H9 (cell line): ENCODE measurements at regions not wholly inside any gene's neighbourhood (a gene's known extent, or its start where the extent isn't known, plus 50 kb on each side); places are given as distances from the start of the nearest gene placed in this dataset.
"Not testable (repeated sequence)": the region's sequence is repeated elsewhere in the genome, so short reads cannot be mapped to it uniquely, and the experiment has no call there.

ENCODE experiments used
- DNase-seq: peaks from one replicate; pipeline ENCODE4 v3.0.0-alpha.2; 2017
- H2AFZ ChIP-seq: one replicate; pipeline ENCODE4 v1.6.1; 2013; ENCODE audit warnings: mild to moderate bottlenecking, low read length, control low read depth, moderate library complexity
- H2AK5ac ChIP-seq: 2 replicates; pipeline ENCODE4 v1.6.1; 2013; ENCODE audit warnings: low read length, control low read depth, mixed read lengths; ENCODE audit not compliant: insufficient read length
- H2BK120ac ChIP-seq: one replicate; pipeline ENCODE4 v1.6.1; 2013; ENCODE audit warnings: low read depth, mild to moderate bottlenecking, low read length, control low read depth, inconsistent platforms; ENCODE audit not compliant: poor library complexity, severe bottlenecking
- H2BK12ac ChIP-seq: 2 replicates; pipeline ENCODE4 v1.6.1; 2013; ENCODE audit warnings: low read length, control low read depth, mixed read lengths, low read depth; ENCODE audit not compliant: insufficient read length
- H2BK15ac ChIP-seq: 2 replicates; pipeline ENCODE4 v1.6.1; 2013; ENCODE audit warnings: low read depth, low read length, control low read depth
- H2BK20ac ChIP-seq: one replicate; pipeline ENCODE4 v1.6.1; 2013; ENCODE audit warnings: low read depth, mild to moderate bottlenecking, low read length, control low read depth, inconsistent platforms; ENCODE audit not compliant: poor library complexity, severe bottlenecking
- H2BK5ac ChIP-seq: 2 replicates; pipeline ENCODE4 v1.6.1; 2013; ENCODE audit warnings: low read length, control low read depth, mixed read lengths; ENCODE audit not compliant: insufficient read length
- H3K14ac ChIP-seq: 2 replicates; pipeline ENCODE4 v1.6.1; 2013; ENCODE audit warnings: low read length, control low read depth; ENCODE audit not compliant: insufficient read depth
- H3K18ac ChIP-seq: 2 replicates; pipeline ENCODE4 v1.6.1; 2013; ENCODE audit warnings: low read depth, mild to moderate bottlenecking, mixed read lengths, low read length, control low read depth; ENCODE audit not compliant: insufficient read length
- H3K23ac ChIP-seq: 2 replicates; pipeline ENCODE4 v1.6.1; 2013; ENCODE audit warnings: low read length, control low read depth, mixed read lengths, low read depth; ENCODE audit not compliant: insufficient read length
- H3K23me2 ChIP-seq: 2 replicates; pipeline ENCODE4 v1.6.1; 2013; ENCODE audit warnings: low read depth, mild to moderate bottlenecking, mixed read lengths, low read length, control low read depth; ENCODE audit not compliant: insufficient read length, poor library complexity, severe bottlenecking
- H3K27ac ChIP-seq: 2 replicates; pipeline ENCODE4 v1.5.1; 2013; ENCODE audit warnings: low read length, control low read depth, mixed read lengths, low read depth; ENCODE audit not compliant: insufficient read length
- H3K27me3 ChIP-seq: 2 replicates; pipeline ENCODE4 v1.6.1; 2013; ENCODE audit warnings: low read length, control low read depth, inconsistent platforms; ENCODE audit not compliant: insufficient read depth
- H3K4ac ChIP-seq: 2 replicates; pipeline ENCODE4 v1.6.1; 2013; ENCODE audit warnings: low read depth, mild to moderate bottlenecking, control low read depth, inconsistent platforms, low read length, moderate library complexity
- H3K4me1 ChIP-seq: 2 replicates; pipeline ENCODE4 v1.6.1; 2013; ENCODE audit warnings: low read length, control low read depth, inconsistent platforms; ENCODE audit not compliant: insufficient read depth
- H3K4me2 ChIP-seq: 2 replicates; pipeline ENCODE4 v1.6.1; 2013; ENCODE audit warnings: low read length, control low read depth, mixed read lengths; ENCODE audit not compliant: insufficient read length, insufficient read depth
- H3K56ac ChIP-seq: 2 replicates; pipeline ENCODE4 v1.6.1; 2013; ENCODE audit warnings: low read depth, mild to moderate bottlenecking, mixed read lengths, low read length, control low read depth; ENCODE audit not compliant: insufficient read length
- H3K79me1 ChIP-seq: 2 replicates; pipeline ENCODE4 v1.6.1; 2013; ENCODE audit warnings: low read depth, mild to moderate bottlenecking, moderate library complexity, low read length, control low read depth, inconsistent platforms; ENCODE audit not compliant: insufficient read depth, poor library complexity, severe bottlenecking
- H3K79me2 ChIP-seq: 2 replicates; pipeline ENCODE4 v1.6.1; 2013; ENCODE audit warnings: low read length, control low read depth, inconsistent platforms; ENCODE audit not compliant: insufficient read depth
- H3K9ac ChIP-seq: 2 replicates; pipeline ENCODE4 v1.6.1; 2013; ENCODE audit warnings: low read length, control low read depth, mixed read lengths; ENCODE audit not compliant: insufficient read length; ENCODE audit errors: extremely low read depth
- H3K9me3 ChIP-seq: one replicate; pipeline ENCODE4 v1.6.1; 2013; ENCODE audit warnings: low read depth, low read length, inconsistent platforms; ENCODE audit not compliant: control insufficient read depth
- H3T11ph ChIP-seq: one replicate; pipeline ENCODE4 v1.6.1; 2013; ENCODE audit warnings: mild to moderate bottlenecking, low read length, control low read depth, inconsistent platforms
- H4K20me1 ChIP-seq: one replicate; pipeline ENCODE4 v1.6.1; 2013; ENCODE audit not compliant: control insufficient read depth, insufficient read length, insufficient read depth
- H4K5ac ChIP-seq: 2 replicates; pipeline ENCODE4 v1.6.1; 2013; ENCODE audit warnings: low read depth, mild to moderate bottlenecking, mixed read lengths, low read length, control low read depth; ENCODE audit not compliant: insufficient read length
- H4K8ac ChIP-seq: replicated peaks from 2 replicates; pipeline ENCODE4 v1.6.1; 2013; ENCODE audit warnings: low read length, control low read depth, mixed read lengths, low read depth; ENCODE audit not compliant: insufficient read length
- H4K91ac ChIP-seq: 2 replicates; pipeline ENCODE4 v1.6.1; 2013; ENCODE audit warnings: low read depth, mild to moderate bottlenecking, moderate library complexity, mixed read lengths, low read length, control low read depth; ENCODE audit not compliant: insufficient read length
- H3K27ac Mint-ChIP-seq, 3 experiments: 2 replicates in 2 of 3; 3 replicates in 1 of 3; pipeline ENCODE4 v1.8.0; 2020 to 2021; ENCODE audit warnings: mixed read lengths in 3 of 3, mild to moderate bottlenecking in 1 of 3, moderate library complexity in 1 of 3
- H3K27me3 Mint-ChIP-seq: 2 replicates; pipeline ENCODE4 v1.8.0; 2021; ENCODE audit warnings: low read depth, mild to moderate bottlenecking, moderate library complexity, mixed read lengths
- H3K36me3 Mint-ChIP-seq, 3 experiments: 2 replicates in 2 of 3; 3 replicates in 1 of 3; pipeline ENCODE4 v1.8.0; 2020 to 2021; ENCODE audit warnings: low read depth in 3 of 3, mixed read lengths in 3 of 3; ENCODE audit not compliant: insufficient read depth in 1 of 3
- H3K4me1 Mint-ChIP-seq, 2 experiments: 2 replicates each; pipeline ENCODE4 v1.8.0; 2020; ENCODE audit warnings: mixed read lengths in 2 of 2
- H3K4me3 Mint-ChIP-seq, 2 experiments: 2 replicates in 1 of 2; 3 replicates in 1 of 2; pipeline ENCODE4 v1.8.0; 2020 to 2021; ENCODE audit warnings: mild to moderate bottlenecking in 2 of 2, mixed read lengths in 2 of 2, moderate library complexity in 1 of 2
- H3K9me3 Mint-ChIP-seq, 2 experiments: 2 replicates in 1 of 2; 3 replicates in 1 of 2; pipeline ENCODE4 v1.8.0; 2020; ENCODE audit warnings: mild to moderate bottlenecking in 2 of 2, mixed read lengths in 2 of 2, moderate library complexity in 1 of 2
- WGBS: extraction: QIAGEN DNeasy Blood & Tissue Kit; methylation state at CpG from one replicate; pipeline ENCODE4 v1.1.7; 2013; ENCODE audit warnings: missing lambda C conversion rate, low lambda C conversion rate, mixed read lengths; ENCODE audit not compliant: insufficient read length; ENCODE audit errors: extremely low coverage; 5-methylcytosine and 5-hydroxymethylcytosine counted together
- TF ChIP-seq, protein P1 (sequence below): fragments of 200-600 bp; sonication (generic); conservative IDR thresholded peaks from 3 replicates; pipeline ENCODE4 v1.8.0; 2021; ENCODE audit warnings: antibody characterized with exemption, mild to moderate bottlenecking

- H3K27ac ChIP-seq: no peak overlapping the region
- H3K4ac ChIP-seq: no peak overlapping the region
- H2AK5ac ChIP-seq: no peak overlapping the region
- no peak for DNase-seq
- no peaks in the 10 kb centered on the region for H3K36me3 Mint-ChIP-seq
- H3K4me1 ChIP-seq: no peaks in the 10 kb centered on the region
- H3K79me1 ChIP-seq: no peaks in the 10 kb centered on the region
- no peaks in the 10 kb centered on the region for H4K20me1 ChIP-seq
- H3K56ac ChIP-seq: no peak overlapping the region
- no peak overlapping the region for H2BK5ac ChIP-seq
- no peak overlapping the region for H2BK120ac ChIP-seq
- no peak overlapping the region for H2AFZ ChIP-seq
- H3K4me2 ChIP-seq: no peak overlapping the region
- H3K27ac Mint-ChIP-seq: no peak overlapping the region
- peaks cover 5 to 18% of the 10 kb centered on the region in 2 experiments; a peak in 3 of 4 replicates for H3K4me1 Mint-ChIP-seq
- no peak overlapping the region for H3T11ph ChIP-seq
- no peak overlapping the region for H4K8ac ChIP-seq
- no peak overlapping the region for H3K4me3 Mint-ChIP-seq
- no peak overlapping the region for H3K14ac ChIP-seq
- H3K18ac ChIP-seq: no peak overlapping the region
- H3K79me2 ChIP-seq: no peaks in the 10 kb centered on the region
- no CpG with 5 or more reads among the region's 3 CpGs for WGBS
- no peak overlapping the region for H4K5ac ChIP-seq
- H3K23ac ChIP-seq: no peak overlapping the region
- no peaks in the 10 kb centered on the region for H3K23me2 ChIP-seq
- no peak overlapping the region for H2BK20ac ChIP-seq
- no peaks in the 10 kb centered on the region for H3K27me3 ChIP-seq
- H3K9ac ChIP-seq: no peak overlapping the region
- H3K9me3 ChIP-seq: no peaks in the 10 kb centered on the region
- H2BK15ac ChIP-seq: no peak overlapping the region
- no peaks in the 10 kb centered on the region for H3K9me3 Mint-ChIP-seq
- H3K27me3 Mint-ChIP-seq: no peaks in the 10 kb centered on the region
- no peak overlapping the region for H4K91ac ChIP-seq
- no peak overlapping the region for H2BK12ac ChIP-seq
- TF ChIP-seq, protein P1, sequence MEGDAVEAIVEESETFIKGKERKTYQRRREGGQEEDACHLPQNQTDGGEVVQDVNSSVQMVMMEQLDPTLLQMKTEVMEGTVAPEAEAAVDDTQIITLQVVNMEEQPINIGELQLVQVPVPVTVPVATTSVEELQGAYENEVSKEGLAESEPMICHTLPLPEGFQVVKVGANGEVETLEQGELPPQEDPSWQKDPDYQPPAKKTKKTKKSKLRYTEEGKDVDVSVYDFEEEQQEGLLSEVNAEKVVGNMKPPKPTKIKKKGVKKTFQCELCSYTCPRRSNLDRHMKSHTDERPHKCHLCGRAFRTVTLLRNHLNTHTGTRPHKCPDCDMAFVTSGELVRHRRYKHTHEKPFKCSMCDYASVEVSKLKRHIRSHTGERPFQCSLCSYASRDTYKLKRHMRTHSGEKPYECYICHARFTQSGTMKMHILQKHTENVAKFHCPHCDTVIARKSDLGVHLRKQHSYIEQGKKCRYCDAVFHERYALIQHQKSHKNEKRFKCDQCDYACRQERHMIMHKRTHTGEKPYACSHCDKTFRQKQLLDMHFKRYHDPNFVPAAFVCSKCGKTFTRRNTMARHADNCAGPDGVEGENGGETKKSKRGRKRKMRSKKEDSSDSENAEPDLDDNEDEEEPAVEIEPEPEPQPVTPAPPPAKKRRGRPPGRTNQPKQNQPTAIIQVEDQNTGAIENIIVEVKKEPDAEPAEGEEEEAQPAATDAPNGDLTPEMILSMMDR: no peak
Measured at GRCh38 chr2:215784371-215784783, 229.0 kb downstream of the MREG start.

GRCh38 chr2:215783640-215784039 is 229.7 kb downstream of the MREG start:
- H2BK12ac ChIP-seq, H3K9me3 Mint-ChIP-seq, H4K8ac ChIP-seq, H2AK5ac ChIP-seq, H3K4me1 ChIP-seq, H3K9me3 ChIP-seq, H3K79me2 ChIP-seq, H3K18ac ChIP-seq, H2BK15ac ChIP-seq, DNase-seq, H2AFZ ChIP-seq, H3K14ac ChIP-seq, H2BK5ac ChIP-seq, H3K23ac ChIP-seq, H3K23me2 ChIP-seq, H4K91ac ChIP-seq, H4K20me1 ChIP-seq, H3K4me3 Mint-ChIP-seq, H3K79me1 ChIP-seq, H3K27me3 Mint-ChIP-seq, H3K36me3 Mint-ChIP-seq, H3K27me3 ChIP-seq, H2BK120ac ChIP-seq, H3K4me2 ChIP-seq, H3K9ac ChIP-seq, H3T11ph ChIP-seq, H2BK20ac ChIP-seq, H3K56ac ChIP-seq, H4K5ac ChIP-seq, H3K27ac ChIP-seq, H3K4ac ChIP-seq, H3K27ac Mint-ChIP-seq: not testable (repeated sequence)
- H3K4me1 Mint-ChIP-seq: peaks cover 5 to 18% of the 10 kb centered on the region in 2 experiments; a peak in 3 of 4 replicates
- WGBS: no CpG with 5 or more reads among the region's 7 CpGs
